OCI-LY3 (cell line): ENCODE measurements at regions not wholly inside any gene's neighbourhood (a gene's known extent, or its start where the extent isn't known, plus 50 kb on each side); places are given as distances from the start of the nearest gene placed in this dataset.

ENCODE experiments used
- H2AFZ ChIP-seq: fragments of 200-600, 300-600 bp; shearing (Covaris generic); 2 replicates; pipeline ENCODE4 v1.6.0; 2014; ENCODE audit warnings: antibody characterized with exemption, low read depth, low read length
- H3K27ac ChIP-seq: fragments of 200-600, 300-600 bp; sonication (generic); 2 replicates; pipeline ENCODE4 v1.5.1; 2014; ENCODE audit warnings: mild to moderate bottlenecking, low read length, moderate library complexity, mixed read lengths
- H3K27me3 ChIP-seq: fragments of 200-600, 300-600 bp; sonication (generic); 2 replicates; pipeline ENCODE4 v1.6.1; 2014; ENCODE audit warnings: low read depth, low read length, mixed read lengths
- H3K36me3 ChIP-seq: fragments of 200-600, 300-600 bp; sonication (generic); replicated peaks from 2 replicates; pipeline ENCODE3; 2014; ENCODE audit warnings: low read depth, low read length, mixed read lengths
- H3K4me1 ChIP-seq: fragments of 300-600, 200-600 bp; sonication (generic); 2 replicates; pipeline ENCODE4 v1.6.1; 2014; ENCODE audit warnings: low read length, mixed read lengths
- H3K4me2 ChIP-seq: fragments of 200-600, 300-600 bp; sonication (generic); 2 replicates; pipeline ENCODE4 v1.6.1; 2014; ENCODE audit warnings: low read length, mixed read lengths
- H3K4me3 ChIP-seq: fragments of 300-600, 200-600 bp; sonication (generic); 2 replicates; pipeline ENCODE4 v1.5.1; 2014; ENCODE audit warnings: antibody characterized with exemption, mild to moderate bottlenecking, low read length, moderate library complexity
- H3K79me2 ChIP-seq: fragments of 300-600, 200-600 bp; shearing (Covaris generic); 2 replicates; pipeline ENCODE4 v1.6.1; 2014; ENCODE audit warnings: mild to moderate bottlenecking, low read length, mixed read lengths
- H3K9ac ChIP-seq: fragments of 300-600, 200-600 bp; shearing (Covaris generic); 2 replicates; pipeline ENCODE4 v1.6.0; 2014; ENCODE audit warnings: mild to moderate bottlenecking, low read length, moderate library complexity
- H3K9me3 ChIP-seq: fragments of 200-600, 300-600 bp; shearing (Covaris generic); 2 replicates; pipeline ENCODE4 v1.6.1; 2014; ENCODE audit warnings: low read length, mixed read lengths; ENCODE audit not compliant: insufficient read depth
- H4K20me1 ChIP-seq: fragments of 200-600, 300-600 bp; sonication (generic); 2 replicates; pipeline ENCODE4 v1.6.1; 2016; ENCODE audit warnings: low read length, mixed read lengths; ENCODE audit not compliant: insufficient read depth
- CTCF ChIP-seq: fragments of 200-600, 300-600 bp; sonication (generic); IDR thresholded peaks from 2 replicates; pipeline ENCODE4 v1.5.1; 2014; ENCODE audit warnings: antibody characterized with exemption, low read length, low read depth
- EZH2phosphoT487 ChIP-seq: fragments of 200-600 bp; shearing (Covaris generic); IDR thresholded peaks from 2 replicates; pipeline ENCODE4 v1.6.1; 2018; ENCODE audit warnings: antibody characterized with exemption, mixed run types, low read depth

GRCh38 chr3:61446341-61446740 is 115.0 kb upstream of the PTPRG start:
- H3K4me3 ChIP-seq, result no peak overlapping the region
- H3K4me1 ChIP-seq, result peaks cover 9% of the 10 kb centered on the region
- no peaks in the 10 kb centered on the region for H3K79me2 ChIP-seq
- no peaks in the 10 kb centered on the region for H3K27me3 ChIP-seq
- no peaks in the 10 kb centered on the region for H4K20me1 ChIP-seq
- H3K9ac ChIP-seq, result no peak overlapping the region
- no peaks in the 10 kb centered on the region for H3K36me3 ChIP-seq
- H3K27ac ChIP-seq, result no peak overlapping the region
- H2AFZ ChIP-seq, result no peak overlapping the region
- no peaks in the 10 kb centered on the region for H3K9me3 ChIP-seq
- no peak overlapping the region for H3K4me2 ChIP-seq
- TF ChIP-seq EZH2phosphoT487 (no peak), CTCF (no peak)

GRCh38 chr3:61448378-61448777 is 113.0 kb upstream of the PTPRG start:
- Histone ChIP-seq H3K79me2 (no peaks in the 10 kb centered on the region), H4K20me1 (no peaks in the 10 kb centered on the region), H3K27me3 (no peaks in the 10 kb centered on the region), H3K4me2 (no peak overlapping the region), H3K9ac (no peak overlapping the region), H3K4me1 (peaks cover 9% of the 10 kb centered on the region), H3K27ac (no peak overlapping the region), H3K9me3 (no peaks in the 10 kb centered on the region), H3K36me3 (no peaks in the 10 kb centered on the region), H2AFZ (no peak overlapping the region), H3K4me3 (no peak overlapping the region)
- no peak for TF ChIP-seq CTCF
- TF ChIP-seq EZH2phosphoT487, result no peak

- no peaks in the 10 kb centered on the region for H4K20me1 ChIP-seq
- no peaks in the 10 kb centered on the region for H3K79me2 ChIP-seq
- H3K4me3 ChIP-seq, result no peak overlapping the region
- peak overlapping the region; percentile 86 for H2AFZ ChIP-seq
- peaks cover 9% of the 10 kb centered on the region for H3K4me1 ChIP-seq
- H3K9ac ChIP-seq, result no peak overlapping the region
- H3K9me3 ChIP-seq, result no peaks in the 10 kb centered on the region
- H3K36me3 ChIP-seq, result no peaks in the 10 kb centered on the region
- no peak for TF ChIP-seq EZH2phosphoT487
- no peak for TF ChIP-seq CTCF
- no peaks in the 10 kb centered on the region for H3K27me3 ChIP-seq
- H3K27ac ChIP-seq, result no peak overlapping the region
- peak overlapping the region; percentile 36; the same call in 1 of the 2 replicates for H3K4me2 ChIP-seq
Measured at GRCh38 chr3:61449327-61450040, 111.9 kb upstream of the PTPRG start.

GRCh38 chr3:61450866-61451265 is 110.5 kb upstream of the PTPRG start:
- no peak overlapping the region for H3K4me2 ChIP-seq
- no peak overlapping the region for H3K27ac ChIP-seq

More at GRCh38 chr3:61450866-61451265, 110.5 kb upstream of the PTPRG start:
- Histone ChIP-seq H3K9ac (no peak overlapping the region), H3K4me3 (no peak overlapping the region), H3K79me2 (no peaks in the 10 kb centered on the region), H3K27me3 (no peaks in the 10 kb centered on the region), H3K9me3 (no peaks in the 10 kb centered on the region), H4K20me1 (no peaks in the 10 kb centered on the region), H2AFZ (no peak overlapping the region), H3K4me1 (peaks cover 9% of the 10 kb centered on the region), H3K36me3 (no peaks in the 10 kb centered on the region)
- TF ChIP-seq EZH2phosphoT487 (no peak), CTCF (no peak)
